ENCODE measurements at regions not wholly inside any gene's neighbourhood (a gene's known extent, or its start where the extent isn't known, plus 50 kb on each side); places are given as distances from the start of the nearest gene placed in this dataset.

DNA sequence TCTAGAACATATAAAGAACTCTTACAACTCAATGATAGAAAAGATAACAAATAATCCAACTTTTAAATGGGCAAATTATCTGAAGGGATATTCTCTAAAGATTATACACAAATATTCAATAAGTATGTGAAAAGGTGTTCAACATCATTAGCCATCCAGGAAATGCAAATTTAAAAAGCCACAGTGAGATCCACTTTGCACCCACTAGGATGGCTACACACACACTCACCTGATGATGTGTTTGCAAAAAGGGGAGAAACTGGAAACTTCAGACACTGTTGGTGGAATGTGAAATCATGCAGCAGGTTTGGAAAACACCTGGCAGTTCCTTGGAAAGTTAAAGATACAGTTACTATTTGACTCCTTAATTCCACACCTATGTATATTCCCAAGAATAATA is 87.2 kb upstream of the GYPC start:
- no peak for DNase-seq (ENCODE audit: low read depth in 2 of 2)

DNA sequence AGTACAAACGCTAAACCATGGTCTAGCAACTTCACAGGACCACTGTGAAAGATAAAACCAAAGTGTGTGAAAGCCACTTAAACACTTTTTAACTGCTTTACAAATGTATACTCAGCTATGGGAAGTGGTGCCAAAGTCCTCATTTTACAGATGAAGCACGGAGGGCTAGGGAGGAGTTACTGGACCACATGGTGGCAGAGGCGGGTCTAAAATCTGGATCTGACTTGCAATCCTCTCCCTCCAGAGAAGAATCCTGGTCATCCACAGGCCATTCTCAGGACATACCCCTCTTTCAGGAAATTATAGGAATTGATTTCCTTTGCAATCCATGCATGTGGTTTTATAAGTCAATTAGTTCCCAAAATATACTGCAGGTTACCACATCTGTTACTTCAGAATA is 84.6 kb upstream of the GYPC start:
- DNase-seq (ENCODE audit: low read depth in 2 of 2), result no peak

- no peak for DNase-seq (ENCODE audit: low read depth in 2 of 2)
These were observed 80.3 kb upstream of the GYPC start for GRCh38 chr2:126575631-126576030.

- DNase-seq (ENCODE audit: low read depth in 2 of 2), result no peak
These were observed 76.1 kb upstream of the GYPC start for GRCh38 chr2:126579868-126580267.

GRCh38 chr2:126586317-126586716 is 69.6 kb upstream of the GYPC start:
- no peak for DNase-seq (ENCODE audit: low read depth in 2 of 2)

GRCh38 chr2:126599062-126599461 is 56.9 kb upstream of the GYPC start:
- no peak for DNase-seq (ENCODE audit: low read depth in 2 of 2)

DNA sequence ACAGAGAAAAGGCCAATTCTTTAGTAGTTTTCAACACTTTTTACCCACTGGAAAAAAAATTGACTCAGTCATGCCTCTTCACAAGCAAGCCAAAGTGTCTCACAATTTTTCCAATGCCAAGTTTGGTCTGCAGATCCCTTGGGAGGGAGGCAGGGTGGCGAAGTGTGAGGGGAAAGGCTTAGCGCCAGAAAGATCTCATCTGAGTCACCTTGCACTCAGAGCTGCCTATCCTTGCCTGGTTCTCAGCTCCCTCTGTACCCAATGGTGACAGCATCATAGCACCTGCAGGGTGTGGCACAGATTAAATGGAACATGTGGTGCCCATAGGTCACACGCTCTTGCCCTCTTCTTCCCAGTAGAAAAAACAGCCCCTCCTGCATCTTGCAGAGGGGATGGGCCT is 55.2 kb upstream of the GYPC start:
- DNase-seq (ENCODE audit: low read depth in 2 of 2), result no peak

DNA sequence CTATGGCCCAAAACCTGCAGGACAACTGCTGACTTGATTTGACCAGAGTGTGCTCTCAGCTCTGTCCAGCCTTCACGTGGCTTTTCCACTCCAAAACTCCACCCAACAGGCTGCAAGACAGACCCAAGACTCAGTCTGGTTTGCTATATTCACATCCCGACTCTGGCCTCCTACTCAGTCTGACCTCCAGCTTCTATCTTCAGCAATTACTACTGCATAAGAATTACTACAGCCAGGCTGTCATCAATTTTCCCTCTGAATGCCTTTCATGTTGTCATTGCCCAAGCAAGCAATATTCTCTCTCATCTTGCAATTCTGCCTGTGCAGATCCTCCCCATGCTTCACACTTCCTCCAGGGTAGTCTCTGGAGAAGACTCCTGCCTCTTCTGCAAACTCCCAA is 53.6 kb upstream of the GYPC start:
- DNase-seq (ENCODE audit: low read depth in 2 of 2), result no peak
